ENCODE measurements at regions not wholly inside any gene's neighbourhood (a gene's known extent, or its start where the extent isn't known, plus 50 kb on each side); places are given as distances from the start of the nearest gene placed in this dataset.

DNA sequence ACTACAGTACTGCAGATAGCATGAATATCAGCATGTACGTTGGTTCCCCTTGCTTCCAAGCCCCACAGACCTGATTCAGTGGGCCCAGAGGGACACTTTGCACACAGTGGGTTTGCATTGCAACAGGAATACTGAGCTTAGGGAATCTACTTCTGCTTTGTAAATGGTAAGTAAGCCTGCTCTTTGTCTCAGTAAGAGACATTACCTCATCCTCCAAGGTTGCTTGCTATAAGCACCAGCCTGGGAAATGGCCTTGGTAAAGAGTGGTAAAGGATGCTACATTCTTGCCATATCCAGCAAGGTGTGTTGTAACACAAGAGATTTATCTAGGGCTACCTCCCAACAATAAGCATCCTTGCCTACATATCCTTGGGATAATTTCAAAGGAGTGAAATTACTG, 730.5 kb downstream of the INHBA start:
- H3K4me1 ChIP-seq = no peaks in the 10 kb centered on the region
- no peaks in the 10 kb centered on the region for H3K36me3 ChIP-seq
- DNase-seq (no peak), ATAC-seq (no peak)
- intact Hi-C loops (cut with DNase I) = no loop called here
- no peaks in the 10 kb centered on the region for H3K27me3 ChIP-seq
- no peaks in the 10 kb centered on the region for H3K9me3 ChIP-seq
- H3K4me3 ChIP-seq = no peak overlapping the region
- TF ChIP-seq, protein P1, sequence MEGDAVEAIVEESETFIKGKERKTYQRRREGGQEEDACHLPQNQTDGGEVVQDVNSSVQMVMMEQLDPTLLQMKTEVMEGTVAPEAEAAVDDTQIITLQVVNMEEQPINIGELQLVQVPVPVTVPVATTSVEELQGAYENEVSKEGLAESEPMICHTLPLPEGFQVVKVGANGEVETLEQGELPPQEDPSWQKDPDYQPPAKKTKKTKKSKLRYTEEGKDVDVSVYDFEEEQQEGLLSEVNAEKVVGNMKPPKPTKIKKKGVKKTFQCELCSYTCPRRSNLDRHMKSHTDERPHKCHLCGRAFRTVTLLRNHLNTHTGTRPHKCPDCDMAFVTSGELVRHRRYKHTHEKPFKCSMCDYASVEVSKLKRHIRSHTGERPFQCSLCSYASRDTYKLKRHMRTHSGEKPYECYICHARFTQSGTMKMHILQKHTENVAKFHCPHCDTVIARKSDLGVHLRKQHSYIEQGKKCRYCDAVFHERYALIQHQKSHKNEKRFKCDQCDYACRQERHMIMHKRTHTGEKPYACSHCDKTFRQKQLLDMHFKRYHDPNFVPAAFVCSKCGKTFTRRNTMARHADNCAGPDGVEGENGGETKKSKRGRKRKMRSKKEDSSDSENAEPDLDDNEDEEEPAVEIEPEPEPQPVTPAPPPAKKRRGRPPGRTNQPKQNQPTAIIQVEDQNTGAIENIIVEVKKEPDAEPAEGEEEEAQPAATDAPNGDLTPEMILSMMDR (IDR thresholded peaks at IDR 0.05) = no peak
- no peak overlapping the region for H3K27ac ChIP-seq

GRCh38 chr7:40969641-40970040, 733.2 kb downstream of the INHBA start:
- Histone ChIP-seq H3K4me1 (no peaks in the 10 kb centered on the region), H3K27ac (no peak overlapping the region), H3K9me3 (no peaks in the 10 kb centered on the region), H3K4me3 (no peak overlapping the region), H3K36me3 (no peaks in the 10 kb centered on the region), H3K27me3 (no peaks in the 10 kb centered on the region)
- no peak for DNase-seq
- intact Hi-C loops (cut with DNase I) = no loop called here
- no peak for ATAC-seq
- TF ChIP-seq, protein P1 (IDR thresholded peaks at IDR 0.05) = no peak

- Histone ChIP-seq H3K27me3 (no peaks in the 10 kb centered on the region), H3K9me3 (no peaks in the 10 kb centered on the region), H3K36me3 (no peaks in the 10 kb centered on the region), H3K4me1 (no peaks in the 10 kb centered on the region), H3K27ac (no peak overlapping the region), H3K4me3 (no peak overlapping the region)
- no peak for ATAC-seq
- TF ChIP-seq, protein P1 (IDR thresholded peaks at IDR 0.05) = no peak
- no peak for DNase-seq
- intact Hi-C loops (cut with DNase I) = no loop called here
These were observed 736.2 kb downstream of the INHBA start for GRCh38 chr7:40966693-40967092.

DNA sequence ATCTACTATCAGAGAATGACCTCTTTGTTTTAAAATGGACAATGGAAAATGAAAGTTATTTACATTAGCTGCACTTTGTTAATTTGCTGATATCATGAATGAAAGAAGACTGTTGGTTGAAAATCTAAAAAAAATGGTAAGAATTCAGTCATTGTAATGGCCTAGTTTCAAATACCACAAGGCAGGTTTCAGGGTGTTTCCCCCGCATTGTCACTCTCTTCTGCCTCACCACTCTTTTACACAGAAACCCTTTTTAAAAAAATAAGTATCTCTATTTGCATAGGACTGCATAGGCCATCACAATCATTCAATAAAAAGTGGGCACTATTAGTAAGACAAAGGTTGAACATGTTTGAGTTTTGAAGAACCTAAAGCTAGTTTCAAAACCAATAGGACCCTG, 737.1 kb downstream of the INHBA start:
- H3K4me1 ChIP-seq = no peaks in the 10 kb centered on the region
- H3K27ac ChIP-seq = no peak overlapping the region
- H3K36me3 ChIP-seq = no peaks in the 10 kb centered on the region
- intact Hi-C loops (cut with DNase I) = no loop called here
- TF ChIP-seq, protein P1 (IDR thresholded peaks at IDR 0.05) = no peak
- DNase-seq = no peak
- H3K27me3 ChIP-seq = no peaks in the 10 kb centered on the region
- ATAC-seq = no peak
- H3K4me3 ChIP-seq = no peak overlapping the region
- H3K9me3 ChIP-seq = no peaks in the 10 kb centered on the region

DNA sequence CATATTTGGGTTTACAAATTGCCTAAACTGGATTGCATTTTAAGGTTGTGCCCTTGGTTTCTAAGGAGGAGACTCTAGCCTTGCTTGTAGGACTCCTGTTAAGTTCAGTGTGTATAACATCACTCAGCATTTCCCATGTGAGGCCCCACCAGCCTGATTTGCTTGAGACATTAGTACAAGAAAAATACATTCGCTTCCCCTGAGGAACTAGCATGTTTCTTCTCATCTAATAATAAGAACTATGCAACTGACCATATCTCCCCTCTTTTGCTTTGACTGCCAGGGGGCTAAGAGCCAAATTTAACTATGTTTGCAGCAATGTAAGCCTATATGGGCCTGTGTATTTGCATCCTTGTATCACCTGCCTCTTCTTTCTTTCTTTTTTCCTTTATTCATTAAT, 737.9 kb downstream of the INHBA start:
- intact Hi-C loops (cut with DNase I) = no loop called here
- no peak overlapping the region for H3K27ac ChIP-seq
- no peaks in the 10 kb centered on the region for H3K36me3 ChIP-seq
- no peak for DNase-seq
- ATAC-seq = no peak
- no peaks in the 10 kb centered on the region for H3K9me3 ChIP-seq
- H3K4me3 ChIP-seq = no peak overlapping the region
- TF ChIP-seq, protein P1 (IDR thresholded peaks at IDR 0.05) = no peak
- no peaks in the 10 kb centered on the region for H3K27me3 ChIP-seq
- H3K4me1 ChIP-seq = no peaks in the 10 kb centered on the region

Data from left lung (tissue), 4 donors.